GM11168 (cell line): ENCODE measurements at regions not wholly inside any gene's neighbourhood (a gene's known extent, or its start where the extent isn't known, plus 50 kb on each side); places are given as distances from the start of the nearest gene placed in this dataset.

Experiments
- in situ Hi-C: fragments of 300-500 bp; cut with MboI; formaldehyde crosslinking; loops from one replicate; pipeline ENCODE4 v1.12.0; 2022; ENCODE audit warnings: low sequenced_read_pairs; ENCODE audit not compliant: unreplicated experiment

GRCh38 chr13:33999811-34000605 lies 182.1 kb downstream of the RFC3 start:
- in situ Hi-C loops = no loop called here

GRCh38 chr13:34000955-34001354 lies 183.0 kb downstream of the RFC3 start:
- in situ Hi-C loops = no loop called here

- in situ Hi-C loops = no loop called here
Measured at GRCh38 chr13:34001389-34001788, 183.4 kb downstream of the RFC3 start.

- in situ Hi-C loops = no loop called here
Measured at GRCh38 chr13:34002141-34002540, 184.2 kb downstream of the RFC3 start.

- in situ Hi-C loops = no loop called here
Measured at GRCh38 chr13:34002924-34003323, 185.0 kb downstream of the RFC3 start.

- in situ Hi-C loops = no loop called here
Measured at GRCh38 chr13:34003656-34004055, 185.7 kb downstream of the RFC3 start.

GRCh38 chr13:34004676-34005075 lies 186.7 kb downstream of the RFC3 start:
- in situ Hi-C loops = no loop called here

- in situ Hi-C loops = no loop called here
Measured at GRCh38 chr13:34006011-34006410, 188.1 kb downstream of the RFC3 start.

GRCh38 chr13:34011552-34012085 lies 193.7 kb downstream of the RFC3 start:
- in situ Hi-C loops = no loop called here

GRCh38 chr13:34012382-34012781 lies 194.4 kb downstream of the RFC3 start:
- in situ Hi-C loops = no loop called here

GRCh38 chr13:34013061-34013460 lies 195.1 kb downstream of the RFC3 start:
- in situ Hi-C loops = no loop called here

GRCh38 chr13:34017231-34017630 lies 199.3 kb downstream of the RFC3 start:
- in situ Hi-C loops = no loop called here

- in situ Hi-C loops = no loop called here
Measured at GRCh38 chr13:34019870-34020269, 201.9 kb downstream of the RFC3 start.

GRCh38 chr13:34020388-34020787 lies 202.4 kb downstream of the RFC3 start:
- in situ Hi-C loops = no loop called here

GRCh38 chr13:34021619-34022018 lies 203.7 kb downstream of the RFC3 start:
- in situ Hi-C loops = no loop called here

- in situ Hi-C loops = no loop called here
Measured at GRCh38 chr13:34025746-34026145, 207.8 kb downstream of the RFC3 start.

GRCh38 chr13:34026308-34026707 lies 208.4 kb downstream of the RFC3 start:
- in situ Hi-C loops = no loop called here

- in situ Hi-C loops = no loop called here
Measured at GRCh38 chr13:34028496-34029442, 210.8 kb downstream of the RFC3 start.

GRCh38 chr13:34030782-34031181 lies 212.8 kb downstream of the RFC3 start:
- in situ Hi-C loops = no loop called here

GRCh38 chr13:34031610-34032009 lies 213.7 kb downstream of the RFC3 start:
- in situ Hi-C loops = no loop called here

GRCh38 chr13:34034411-34034810 lies 216.5 kb downstream of the RFC3 start:
- in situ Hi-C loops = no loop called here
